Fibroblast of lung (primary cell): ENCODE measurements at regions not wholly inside any gene's neighbourhood (a gene's known extent, or its start where the extent isn't known, plus 50 kb on each side); places are given as distances from the start of the nearest gene placed in this dataset.

Experiments used
- DNase-seq, 2 donors: peaks; one replicate each; pipeline versions ENCODE4 v3.0.0 to v3.0.0-alpha.2; 2010; ENCODE audit warnings: low read depth in 2 of 2
- H2AFZ ChIP-seq: 2 replicates; pipeline ENCODE4 v1.5.1; 2012; ENCODE audit warnings: low read length, control low read depth, inconsistent platforms
- H3K27ac ChIP-seq: 2 replicates; pipeline ENCODE4 v1.5.1; 2011; ENCODE audit warnings: low read length, control low read depth; ENCODE audit not compliant: insufficient read depth
- H3K27me3 ChIP-seq: 2 replicates; pipeline ENCODE4 v1.5.1; 2011; ENCODE audit warnings: mild to moderate bottlenecking, low read length; ENCODE audit not compliant: control insufficient read depth, insufficient read depth
- H3K36me3 ChIP-seq: 2 replicates; pipeline ENCODE4 v1.5.1; 2011; ENCODE audit warnings: low read length; ENCODE audit not compliant: control insufficient read depth, insufficient read depth
- H3K4me1 ChIP-seq: 2 replicates; pipeline ENCODE4 v1.5.1; 2011; ENCODE audit warnings: low read length; ENCODE audit not compliant: control insufficient read depth, insufficient read depth; ENCODE audit errors: extremely low read depth
- H3K4me2 ChIP-seq: 2 replicates; pipeline ENCODE4 v1.5.1; 2011; ENCODE audit warnings: low read length, control low read depth; ENCODE audit not compliant: insufficient read depth; ENCODE audit errors: extremely low read depth
- H3K4me3 ChIP-seq, 4 experiments: fragments of 200-600 bp in 1 of 4; sonication (generic) in 1 of 4; replicated peaks in 1 of 4; 2 replicates each; pipeline ENCODE4 v1.5.1; 2011 to 2016; ENCODE audit warnings: low read length in 4 of 4, low read depth in 3 of 4, mild to moderate bottlenecking in 3 of 4, control low read depth in 2 of 4, inconsistent platforms in 1 of 4, mixed read lengths in 1 of 4; ENCODE audit not compliant: insufficient read depth in 1 of 4; ENCODE audit errors: control extremely low read depth in 1 of 4
- H3K79me2 ChIP-seq: 2 replicates; pipeline ENCODE4 v1.5.1; 2012; ENCODE audit warnings: mild to moderate bottlenecking, low read length, inconsistent platforms; ENCODE audit not compliant: control insufficient read depth, insufficient read depth
- H3K9ac ChIP-seq: 2 replicates; pipeline ENCODE4 v1.5.1; 2011; ENCODE audit warnings: mild to moderate bottlenecking, low read length, control low read depth; ENCODE audit not compliant: insufficient read depth
- H3K9me3 ChIP-seq: 2 replicates; pipeline ENCODE4 v1.5.1; 2012; ENCODE audit warnings: low read depth, low read length; ENCODE audit not compliant: control insufficient read depth, insufficient read depth
- H4K20me1 ChIP-seq: 2 replicates; pipeline ENCODE4 v1.5.1; 2011; ENCODE audit warnings: low read length; ENCODE audit not compliant: control insufficient read depth, insufficient read depth; ENCODE audit errors: extremely low read depth
- CTCF ChIP-seq, 2 donors: IDR thresholded peaks in 1 of 2; conservative IDR thresholded peaks in 1 of 2; 1 replicate in 1 of 2; 2 replicates in 1 of 2; pipeline ENCODE4 v1.5.1; 2011 to 2012; ENCODE audit warnings: low read length in 2 of 2, control low read depth in 1 of 2, inconsistent platforms in 1 of 2, low read depth in 1 of 2, mild to moderate bottlenecking in 1 of 2
- EZH2 ChIP-seq: IDR thresholded peaks from 2 replicates; pipeline ENCODE4 v1.5.1; 2012; ENCODE audit warnings: low read length, control low read depth, mild to moderate bottlenecking; ENCODE audit errors: missing control alignments

- Histone ChIP-seq H3K27me3 (no peaks in the 10 kb centered on the region), H3K9me3 (no peaks in the 10 kb centered on the region), H4K20me1 (no peaks in the 10 kb centered on the region), H3K4me2 (no peak overlapping the region), H3K36me3 (no peaks in the 10 kb centered on the region), H2AFZ (no peak overlapping the region), H3K4me1 (no peaks in the 10 kb centered on the region), H3K27ac (no peak overlapping the region), H3K9ac (no peak overlapping the region), H3K4me3 (no peak overlapping the region), H3K79me2 (no peaks in the 10 kb centered on the region)
- TF ChIP-seq CTCF (conservative IDR thresholded peaks at IDR 0.05 in 1 of 2, IDR thresholded peaks at IDR 0.05 in 1 of 2; ENCODE audit: low read depth in 1 of 2, low read length in 2 of 2) (no peak), EZH2 (no peak)
- DNase-seq, result peak; percentile 70 to 72
These were observed 146.4 kb upstream of the ARID2 start for GRCh38 chr12:45582986-45583659.

DNA sequence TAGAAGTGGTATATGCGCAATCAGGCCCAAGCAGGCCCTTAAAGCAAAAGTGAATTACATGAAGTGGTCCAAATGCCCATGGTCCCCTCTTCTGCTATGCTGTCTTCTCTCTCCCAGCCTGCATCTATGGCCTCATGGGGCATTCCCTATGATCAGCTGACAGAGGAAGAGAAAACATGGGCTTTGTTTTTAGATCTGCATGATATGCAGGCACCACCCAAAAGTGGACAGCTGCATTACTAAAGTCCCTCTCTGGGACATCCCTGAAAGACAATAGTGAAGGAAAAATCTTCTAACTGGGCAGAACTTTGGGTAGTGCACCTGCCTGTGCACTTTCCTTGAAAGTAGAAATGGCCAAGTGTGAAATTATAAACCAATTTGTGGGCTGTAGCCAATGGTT lies 145.2 kb upstream of the ARID2 start:
- H3K27me3 ChIP-seq, result no peaks in the 10 kb centered on the region
- no peak for DNase-seq
- no peaks in the 10 kb centered on the region for H3K4me1 ChIP-seq
- H3K4me2 ChIP-seq, result no peak overlapping the region
- no peak overlapping the region for H3K9ac ChIP-seq
- no peak overlapping the region for H3K4me3 ChIP-seq
- no peaks in the 10 kb centered on the region for H3K79me2 ChIP-seq
- no peak overlapping the region for H2AFZ ChIP-seq
- H3K9me3 ChIP-seq, result no peaks in the 10 kb centered on the region
- no peak overlapping the region for H3K27ac ChIP-seq
- H4K20me1 ChIP-seq, result no peaks in the 10 kb centered on the region
- TF ChIP-seq EZH2 (no peak), CTCF (conservative IDR thresholded peaks at IDR 0.05 in 1 of 2, IDR thresholded peaks at IDR 0.05 in 1 of 2; ENCODE audit: low read depth in 1 of 2, low read length in 2 of 2) (no peak)
- H3K36me3 ChIP-seq, result no peaks in the 10 kb centered on the region

GRCh38 chr12:45585522-45586230 lies 143.8 kb upstream of the ARID2 start:
- H4K20me1 ChIP-seq, result no peaks in the 10 kb centered on the region

More at GRCh38 chr12:45585522-45586230, 143.8 kb upstream of the ARID2 start:
- DNase-seq, result no peak
- Histone ChIP-seq H3K27ac (no peak overlapping the region), H3K4me3 (no peak overlapping the region), H2AFZ (no peak overlapping the region), H3K9ac (no peak overlapping the region), H3K9me3 (no peaks in the 10 kb centered on the region), H3K36me3 (no peaks in the 10 kb centered on the region), H3K4me2 (no peak overlapping the region), H3K79me2 (no peaks in the 10 kb centered on the region), H3K4me1 (no peaks in the 10 kb centered on the region), H3K27me3 (no peaks in the 10 kb centered on the region)
- TF ChIP-seq EZH2 (no peak), CTCF (conservative IDR thresholded peaks at IDR 0.05 in 1 of 2, IDR thresholded peaks at IDR 0.05 in 1 of 2; ENCODE audit: low read depth in 1 of 2, low read length in 2 of 2) (no peak)
